ENCODE measurements at regions not wholly inside any gene's neighbourhood (a gene's known extent, or its start where the extent isn't known, plus 50 kb on each side); places are given as distances from the start of the nearest gene placed in this dataset.

GRCh38 chr7:51783241-51783640 is 466.6 kb upstream of the COBL start:
- no peak for TF ChIP-seq BHLHE40 (IDR thresholded peaks at IDR 0.05; ENCODE audit: borderline replicate concordance)
- TF ChIP-seq CTBP1 (IDR thresholded peaks at IDR 0.05; ENCODE audit: borderline replicate concordance) = no peak
- TF ChIP-seq NFRKB (IDR thresholded peaks at IDR 0.05) = no peak
- no peak for TF ChIP-seq ZNF384 (IDR thresholded peaks at IDR 0.05)
- TF ChIP-seq HDGF (IDR thresholded peaks at IDR 0.05; ENCODE audit: borderline replicate concordance) = no peak

Data from HEK293T (cell line).